ENCODE measurements at regions not wholly inside any gene's neighbourhood (a gene's known extent, or its start where the extent isn't known, plus 50 kb on each side); places are given as distances from the start of the nearest gene placed in this dataset.

- TF ChIP-seq CTCF (IDR thresholded peaks at IDR 0.05), result no peak
- no peak for TF ChIP-seq POLR2A (IDR thresholded peaks at IDR 0.05)
- Histone ChIP-seq H3K27ac (no peak overlapping the region), H3K27me3 (peaks cover 0 to 31% (median 0%) of the 10 kb centered on the region in 4 donors), H3K36me3 (no peaks in the 10 kb centered on the region), H3K9me3 (no peaks in the 10 kb centered on the region), H3K4me1 (no peaks in the 10 kb centered on the region), H3K4me3 (no peak overlapping the region)
- WGBS, 2 donors, result 61 to 80% methylated on average over 1 to 6 of the region's 10 CpGs
- intact Hi-C loops (cut with DNase I), result no loop called here
- DNase-seq, result no peak
Observed at GRCh38 chr10:123529146-123529760, 136.9 kb upstream of the GPR26 start.

DNA sequence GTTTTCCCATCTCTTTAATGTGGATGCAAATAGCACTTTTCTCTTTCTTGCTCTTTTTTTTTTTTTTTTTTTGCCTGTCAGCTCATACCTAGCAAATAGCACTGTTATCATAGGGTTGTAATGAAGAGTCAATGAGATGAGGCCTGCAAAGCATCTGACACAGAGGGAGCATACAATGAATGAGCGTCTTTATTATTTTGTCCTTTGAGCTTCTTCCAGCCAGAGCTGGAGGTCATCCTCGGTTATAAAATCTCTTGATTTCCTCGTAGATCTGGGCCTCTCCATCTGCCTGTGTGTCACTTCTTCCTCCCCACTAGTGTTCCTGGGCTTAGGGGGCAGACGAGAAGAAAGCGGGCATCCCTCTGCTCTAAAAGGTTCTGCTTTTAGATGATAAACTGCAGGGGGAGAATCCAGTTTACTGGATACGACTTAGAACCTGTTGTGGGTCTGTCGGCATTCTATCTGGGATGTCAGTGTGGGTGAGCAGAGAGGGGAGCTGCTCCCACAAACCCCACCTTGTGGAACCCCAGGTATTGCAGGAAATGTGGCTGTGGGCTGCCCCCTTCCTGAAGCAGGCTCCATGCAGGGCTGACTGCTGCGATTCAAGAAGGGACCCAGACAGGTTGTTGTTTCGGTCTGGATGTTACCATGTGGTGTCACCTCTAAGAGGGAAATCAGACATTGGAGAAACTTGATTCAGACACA, 135.8 kb upstream of the GPR26 start:
- DNase-seq, result no peak
- TF ChIP-seq CTCF (IDR thresholded peaks at IDR 0.05) (no peak), POLR2A (IDR thresholded peaks at IDR 0.05) (no peak)
- Histone ChIP-seq H3K27ac (no peak overlapping the region), H3K4me3 (no peak overlapping the region), H3K27me3 (peaks cover 0 to 31% (median 0%) of the 10 kb centered on the region in 4 donors), H3K9me3 (no peaks in the 10 kb centered on the region), H3K4me1 (no peaks in the 10 kb centered on the region), H3K36me3 (no peaks in the 10 kb centered on the region)
- 75 to 76% methylated on average over 6 to 8 of the region's 9 CpGs for WGBS, 2 donors
- intact Hi-C loops (cut with DNase I), result no loop called here

GRCh38 chr10:123535386-123535785, 130.8 kb upstream of the GPR26 start:
- Histone ChIP-seq H3K4me1 (no peaks in the 10 kb centered on the region), H3K9me3 (no peaks in the 10 kb centered on the region), H3K27ac (no peak overlapping the region), H3K27me3 (peaks cover 0 to 30% (median 0%) of the 10 kb centered on the region in 4 donors), H3K36me3 (no peaks in the 10 kb centered on the region), H3K4me3 (no peak overlapping the region)
- 68 to 71% methylated on average over 5 of the region's 5 CpGs for WGBS, 2 donors
- intact Hi-C loops (cut with DNase I), result no loop called here
- TF ChIP-seq POLR2A (IDR thresholded peaks at IDR 0.05) (no peak), CTCF (IDR thresholded peaks at IDR 0.05) (no peak)
- DNase-seq, result no peak

DNA sequence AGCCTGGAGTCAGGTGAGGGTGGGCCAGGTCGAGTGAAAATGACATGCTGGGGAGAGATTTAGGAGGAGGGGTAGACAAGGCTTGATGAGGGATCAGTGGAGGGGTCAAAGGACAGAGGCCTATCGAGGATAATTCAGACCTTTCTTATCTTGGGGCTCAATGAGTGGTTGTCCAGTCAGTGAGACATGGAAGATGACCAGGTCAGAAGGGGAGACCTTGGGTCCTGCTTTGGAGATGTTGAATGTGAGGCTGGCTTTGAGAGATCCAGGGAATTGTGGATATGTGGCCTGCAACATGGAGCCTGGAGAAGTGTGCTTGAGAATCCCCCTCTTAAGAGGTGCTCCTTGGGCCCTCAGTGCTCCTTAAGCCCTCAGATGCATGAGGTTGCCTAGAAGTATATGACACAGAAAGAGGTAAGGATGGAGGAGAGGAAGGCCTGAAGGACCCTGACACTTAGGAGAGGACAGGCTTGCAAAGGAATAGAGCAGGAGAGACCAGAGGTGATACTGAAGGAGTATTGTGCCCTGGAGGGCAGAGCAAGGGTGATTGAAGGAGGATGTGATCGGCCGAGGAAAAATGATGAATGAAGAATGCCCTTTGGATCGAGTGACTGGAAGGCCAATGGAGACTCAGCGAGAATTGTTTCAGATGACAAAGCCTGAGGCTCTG, 129.8 kb upstream of the GPR26 start:
- Histone ChIP-seq H3K27me3 (peaks cover 0 to 28% (median 0%) of the 10 kb centered on the region in 4 donors), H3K27ac (no peak overlapping the region), H3K36me3 (no peaks in the 10 kb centered on the region), H3K4me3 (no peak overlapping the region), H3K4me1 (no peaks in the 10 kb centered on the region), H3K9me3 (no peaks in the 10 kb centered on the region)
- TF ChIP-seq CTCF (IDR thresholded peaks at IDR 0.05) (no peak), POLR2A (IDR thresholded peaks at IDR 0.05) (no peak)
- intact Hi-C loops (cut with DNase I), result no loop called here
- WGBS, 2 donors, result 69 to 80% methylated on average over 6 of the region's 6 CpGs
- no peak for DNase-seq

Measured in esophagus squamous epithelium (tissue), 5 donors.